DOHH2 (cell line): ENCODE measurements at regions not wholly inside any gene's neighbourhood (a gene's known extent, or its start where the extent isn't known, plus 50 kb on each side); places are given as distances from the start of the nearest gene placed in this dataset.

ENCODE experiments used
- H3F3A ChIP-seq: fragments of 200-600 bp; sonication (generic), shearing (Covaris generic); 2 replicates; pipeline ENCODE4 v1.6.0; 2016; ENCODE audit warnings: antibody characterized with exemption, mild to moderate bottlenecking; ENCODE audit not compliant: control insufficient read depth, insufficient read depth
- H3K27ac ChIP-seq: fragments of 200-600 bp; sonication (generic); 2 replicates; pipeline ENCODE4 v1.5.1; 2014; ENCODE audit warnings: low read depth, mild to moderate bottlenecking, low read length, moderate library complexity
- H3K27me3 ChIP-seq: fragments of 200-600 bp; sonication (generic); 2 replicates; pipeline ENCODE4 v1.6.1; 2014; ENCODE audit warnings: mild to moderate bottlenecking, low read length, mixed read lengths; ENCODE audit not compliant: control insufficient read depth
- H3K36me3 ChIP-seq: fragments of 200-600 bp; sonication (generic); 2 replicates; pipeline ENCODE4 v1.6.1; 2014; ENCODE audit warnings: mild to moderate bottlenecking, low read length, moderate library complexity, mixed read lengths; ENCODE audit not compliant: control insufficient read depth
- H3K4me1 ChIP-seq: fragments of 200-600 bp; sonication (generic); 2 replicates; pipeline ENCODE4 v1.6.1; 2014; ENCODE audit warnings: mild to moderate bottlenecking, low read length, mixed read lengths; ENCODE audit not compliant: control insufficient read depth
- H3K4me2 ChIP-seq: fragments of 200-600 bp; sonication (generic); 2 replicates; pipeline ENCODE4 v1.6.0; 2014; ENCODE audit warnings: mild to moderate bottlenecking, low read length, moderate library complexity
- H3K4me3 ChIP-seq: fragments of 200-600 bp; sonication (generic); 2 replicates; pipeline ENCODE4 v1.5.1; 2014; ENCODE audit warnings: mild to moderate bottlenecking, low read length, mixed read lengths
- H3K79me2 ChIP-seq: fragments of 200-600 bp; sonication (generic); 2 replicates; pipeline ENCODE4 v1.6.1; 2014; ENCODE audit warnings: mild to moderate bottlenecking, low read length, mixed read lengths; ENCODE audit not compliant: control insufficient read depth
- H3K9me2 ChIP-seq: fragments of 200-600 bp; sonication (generic); replicated peaks from 2 replicates; pipeline ENCODE4 v1.6.1; 2014; ENCODE audit warnings: mild to moderate bottlenecking, low read length, mixed read lengths; ENCODE audit not compliant: control insufficient read depth
- H3K9me3 ChIP-seq: fragments of 200-600 bp; sonication (generic); 2 replicates; pipeline ENCODE4 v1.6.1; 2014; ENCODE audit warnings: antibody characterized with exemption, low read length, mixed read lengths; ENCODE audit not compliant: control insufficient read depth, insufficient read depth
- H4K20me1 ChIP-seq: fragments of 200-600 bp; sonication (generic); 2 replicates; pipeline ENCODE4 v1.6.0; 2014; ENCODE audit warnings: low read depth, mild to moderate bottlenecking, antibody characterized with exemption, low read length, moderate library complexity; ENCODE audit not compliant: control insufficient read depth, insufficient read depth
- CTCF ChIP-seq: fragments of 200-600 bp; sonication (generic); IDR thresholded peaks from one replicate; pipeline ENCODE4 v1.5.1; 2014; ENCODE audit warnings: antibody characterized with exemption, mild to moderate bottlenecking, low read depth, low read length; ENCODE audit not compliant: poor library complexity, severe bottlenecking
- EZH2phosphoT487 ChIP-seq: fragments of 200-600 bp; sonication (generic); IDR thresholded peaks from 2 replicates; pipeline ENCODE4 v1.6.1; 2017; ENCODE audit warnings: borderline replicate concordance, mild to moderate bottlenecking, antibody characterized with exemption, low read length, moderate library complexity, mixed read lengths

- Histone ChIP-seq H3K4me2 (no peak overlapping the region), H3K4me1 (no peaks in the 10 kb centered on the region), H3K9me2 (no peaks in the 10 kb centered on the region), H3K79me2 (no peaks in the 10 kb centered on the region), H3K27me3 (no peaks in the 10 kb centered on the region), H3K4me3 (no peak overlapping the region), H3K36me3 (no peaks in the 10 kb centered on the region), H3K9me3 (no peaks in the 10 kb centered on the region), H3K27ac (no peak overlapping the region), H4K20me1 (no peaks in the 10 kb centered on the region), H3F3A (no peaks in the 10 kb centered on the region)
- TF ChIP-seq EZH2phosphoT487 (no peak), CTCF (no peak)
These were observed 274.6 kb downstream of the EDEM1 start for GRCh38 chr3:5462086-5462485.

GRCh38 chr3:5463991-5464390 lies 276.5 kb downstream of the EDEM1 start:
- Histone ChIP-seq H4K20me1 (no peaks in the 10 kb centered on the region), H3K9me2 (no peaks in the 10 kb centered on the region), H3K9me3 (no peaks in the 10 kb centered on the region), H3K27me3 (no peaks in the 10 kb centered on the region), H3K36me3 (no peaks in the 10 kb centered on the region), H3K27ac (no peak overlapping the region), H3F3A (no peaks in the 10 kb centered on the region), H3K79me2 (no peaks in the 10 kb centered on the region), H3K4me3 (no peak overlapping the region), H3K4me2 (no peak overlapping the region), H3K4me1 (no peaks in the 10 kb centered on the region)
- TF ChIP-seq EZH2phosphoT487, result no peak
- no peak for TF ChIP-seq CTCF

GRCh38 chr3:5464649-5465048 lies 277.1 kb downstream of the EDEM1 start:
- Histone ChIP-seq H3K9me2 (no peaks in the 10 kb centered on the region), H3K4me2 (no peak overlapping the region), H3F3A (no peaks in the 10 kb centered on the region), H3K4me1 (no peaks in the 10 kb centered on the region), H3K9me3 (no peaks in the 10 kb centered on the region), H3K4me3 (no peak overlapping the region), H4K20me1 (no peaks in the 10 kb centered on the region), H3K36me3 (no peaks in the 10 kb centered on the region), H3K27ac (no peak overlapping the region), H3K27me3 (no peaks in the 10 kb centered on the region), H3K79me2 (no peaks in the 10 kb centered on the region)
- no peak for TF ChIP-seq EZH2phosphoT487

- no peak overlapping the region for H3K27ac ChIP-seq
- no peaks in the 10 kb centered on the region for H3K27me3 ChIP-seq
- no peaks in the 10 kb centered on the region for H4K20me1 ChIP-seq
- no peak overlapping the region for H3K4me3 ChIP-seq
- H3K9me2 ChIP-seq, result no peaks in the 10 kb centered on the region
- no peaks in the 10 kb centered on the region for H3F3A ChIP-seq
- no peaks in the 10 kb centered on the region for H3K4me1 ChIP-seq
- no peak for TF ChIP-seq CTCF
- no peak for TF ChIP-seq EZH2phosphoT487
- H3K36me3 ChIP-seq, result no peaks in the 10 kb centered on the region
- H3K79me2 ChIP-seq, result no peaks in the 10 kb centered on the region
- H3K4me2 ChIP-seq, result no peak overlapping the region
- no peaks in the 10 kb centered on the region for H3K9me3 ChIP-seq
These were observed 277.7 kb downstream of the EDEM1 start for GRCh38 chr3:5465183-5465582.
